ENCODE measurements at regions not wholly inside any gene's neighbourhood (a gene's known extent, or its start where the extent isn't known, plus 50 kb on each side); places are given as distances from the start of the nearest gene placed in this dataset.
"Not testable (repeated sequence)": the region's sequence is repeated elsewhere in the genome, so short reads cannot be mapped to it uniquely, and the experiment has no call there.

DNA sequence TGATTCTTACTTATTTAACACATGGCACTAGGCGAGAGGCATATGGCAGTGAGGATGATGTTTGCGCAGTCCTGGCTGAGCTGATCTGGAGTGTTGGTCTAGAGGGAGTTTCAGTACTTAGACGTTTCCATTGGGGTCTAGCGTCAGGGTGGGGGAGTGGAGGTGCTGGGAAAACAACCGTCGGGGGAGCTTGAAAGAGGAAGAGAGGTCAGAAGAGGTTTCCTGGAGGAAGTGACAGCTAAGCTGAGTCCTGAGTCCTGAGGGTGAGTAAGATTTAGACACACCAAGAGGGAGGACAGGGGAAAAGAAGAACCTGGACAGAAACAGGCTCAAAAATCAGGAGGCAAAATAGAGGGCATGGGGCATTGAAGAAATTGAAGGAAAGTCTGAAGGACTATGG is 81.4 kb downstream of the ALOX5AP start:
- DNase-seq (ENCODE audit: low read depth, low spot score): no peak

- DNase-seq (ENCODE audit: low read depth, low spot score): no peak
Observed at GRCh38 chr13:30818323-30818960, 83.1 kb downstream of the ALOX5AP start.

DNA sequence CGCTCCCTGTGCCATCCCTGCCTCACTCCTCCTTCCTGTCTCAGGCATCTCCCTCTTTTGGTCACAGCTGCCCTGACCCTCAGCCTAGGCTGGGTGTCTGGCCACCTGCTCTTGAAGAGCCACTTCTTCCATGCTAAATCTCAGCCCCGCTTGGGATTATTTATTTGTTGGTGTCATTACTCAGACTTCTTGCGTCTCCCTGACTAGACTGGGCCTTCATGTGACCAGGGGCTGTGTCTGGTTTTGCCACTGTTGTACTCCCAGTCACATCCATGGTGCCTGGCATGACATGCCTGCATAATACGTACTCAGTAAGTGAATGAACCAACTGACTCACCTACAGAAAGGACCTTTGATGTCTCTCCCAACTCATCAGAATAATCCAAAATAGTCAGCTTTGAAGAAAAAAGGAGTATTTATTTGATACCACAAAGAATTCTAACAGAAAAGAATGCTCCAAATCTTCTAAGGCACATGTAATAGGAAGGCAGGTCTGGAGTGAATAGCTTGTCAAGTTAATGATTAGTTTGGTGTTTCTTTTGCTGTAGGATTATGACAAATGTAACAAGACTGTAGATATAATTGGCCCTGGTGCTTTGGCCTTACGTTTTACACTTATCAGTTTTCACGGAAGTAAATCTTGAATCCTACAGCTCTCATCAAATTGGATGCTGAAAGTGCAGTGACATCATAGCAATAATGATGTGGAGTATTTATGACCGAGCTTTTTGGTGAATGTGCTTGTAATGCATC is 84.0 kb downstream of the ALOX5AP start:
- DNase-seq (ENCODE audit: low read depth, low spot score): no peak

GRCh38 chr13:30821421-30821820 is 84.7 kb upstream of the MEDAG start:
- DNase-seq (ENCODE audit: low read depth, low spot score): no peak

DNA sequence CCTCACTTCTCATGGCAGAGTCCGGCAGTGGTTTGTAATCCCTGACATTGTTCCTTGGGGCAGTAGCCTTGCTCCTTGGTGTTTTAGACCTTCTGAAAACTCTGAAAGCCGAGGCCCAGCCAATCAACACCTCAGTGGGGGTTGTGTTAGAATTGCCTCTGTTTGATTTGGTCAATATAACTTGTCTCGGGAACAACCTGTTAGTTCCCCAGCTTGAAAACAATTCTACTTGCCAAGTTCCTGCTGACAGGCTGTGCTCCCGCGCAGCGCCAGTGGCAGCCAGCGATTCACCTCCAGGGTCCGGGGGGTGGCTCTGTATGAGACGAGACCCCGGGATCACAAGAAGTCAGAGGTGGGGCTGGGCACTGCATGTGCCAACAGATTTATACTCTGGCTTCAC is 81.4 kb upstream of the MEDAG start:
- peak; percentile 69 for DNase-seq (ENCODE audit: low read depth, low spot score)

GRCh38 chr13:30826911-30827577 is 79.0 kb upstream of the MEDAG start:
- no peak for DNase-seq (ENCODE audit: low read depth, low spot score)

GRCh38 chr13:30827578-30827925 is 78.5 kb upstream of the MEDAG start:
- DNase-seq (ENCODE audit: low read depth, low spot score): no peak

- no peak for DNase-seq (ENCODE audit: low read depth, low spot score)
Observed at GRCh38 chr13:30829145-30829832, 76.8 kb upstream of the MEDAG start.

- no peak for DNase-seq (ENCODE audit: low read depth, low spot score)
Observed at GRCh38 chr13:30829833-30830637, 76.0 kb upstream of the MEDAG start.

- DNase-seq (ENCODE audit: low read depth, low spot score): no peak
Observed at GRCh38 chr13:30830638-30830965, 75.5 kb upstream of the MEDAG start.

DNA sequence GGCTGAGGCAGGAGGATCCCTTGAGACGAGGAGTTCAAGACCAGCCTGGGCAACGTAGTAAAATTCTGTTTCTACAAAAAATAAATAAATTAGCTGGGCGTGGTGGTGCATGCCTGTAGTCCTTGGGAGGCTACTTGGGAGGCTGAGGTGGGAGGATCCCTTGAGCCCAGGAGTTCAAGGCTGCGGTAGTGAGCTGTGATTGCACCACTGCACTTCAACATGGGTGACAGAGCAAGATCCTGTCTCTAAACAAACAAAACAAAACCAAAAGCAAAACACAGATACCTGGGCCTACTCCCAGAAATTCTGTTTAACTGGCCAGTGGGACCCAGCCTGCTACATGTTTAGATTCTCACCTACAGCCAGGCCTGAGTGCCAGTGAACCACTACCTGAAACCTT is 74.6 kb upstream of the MEDAG start:
- no peak for DNase-seq (ENCODE audit: low read depth, low spot score)

- DNase-seq (ENCODE audit: low read depth, low spot score): no peak
Observed at GRCh38 chr13:30832377-30832776, 73.7 kb upstream of the MEDAG start.

GRCh38 chr13:30832845-30833332 is 73.2 kb upstream of the MEDAG start:
- DNase-seq (ENCODE audit: low read depth, low spot score): peak; percentile 80

DNA sequence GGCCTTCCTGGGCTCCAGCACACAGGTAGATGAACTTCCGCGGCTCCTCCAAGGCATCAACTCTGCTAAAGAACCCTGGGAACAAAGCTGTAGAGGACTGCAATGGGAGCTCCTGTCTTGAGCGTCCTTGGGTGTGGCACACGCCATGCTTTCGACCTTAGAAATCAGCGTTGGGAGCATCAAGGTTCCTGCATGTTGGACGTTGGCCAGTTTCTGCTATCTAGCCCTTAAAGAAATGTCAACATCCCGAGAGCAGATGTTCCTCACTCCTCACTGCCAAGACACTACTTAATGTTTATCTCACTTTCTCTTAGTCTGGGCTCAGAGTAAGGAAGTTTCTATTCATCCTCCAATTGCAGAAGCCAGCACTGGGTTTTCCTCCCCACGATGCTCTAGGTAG is 70.6 kb upstream of the MEDAG start:
- DNase-seq (ENCODE audit: low read depth, low spot score): no peak

DNA sequence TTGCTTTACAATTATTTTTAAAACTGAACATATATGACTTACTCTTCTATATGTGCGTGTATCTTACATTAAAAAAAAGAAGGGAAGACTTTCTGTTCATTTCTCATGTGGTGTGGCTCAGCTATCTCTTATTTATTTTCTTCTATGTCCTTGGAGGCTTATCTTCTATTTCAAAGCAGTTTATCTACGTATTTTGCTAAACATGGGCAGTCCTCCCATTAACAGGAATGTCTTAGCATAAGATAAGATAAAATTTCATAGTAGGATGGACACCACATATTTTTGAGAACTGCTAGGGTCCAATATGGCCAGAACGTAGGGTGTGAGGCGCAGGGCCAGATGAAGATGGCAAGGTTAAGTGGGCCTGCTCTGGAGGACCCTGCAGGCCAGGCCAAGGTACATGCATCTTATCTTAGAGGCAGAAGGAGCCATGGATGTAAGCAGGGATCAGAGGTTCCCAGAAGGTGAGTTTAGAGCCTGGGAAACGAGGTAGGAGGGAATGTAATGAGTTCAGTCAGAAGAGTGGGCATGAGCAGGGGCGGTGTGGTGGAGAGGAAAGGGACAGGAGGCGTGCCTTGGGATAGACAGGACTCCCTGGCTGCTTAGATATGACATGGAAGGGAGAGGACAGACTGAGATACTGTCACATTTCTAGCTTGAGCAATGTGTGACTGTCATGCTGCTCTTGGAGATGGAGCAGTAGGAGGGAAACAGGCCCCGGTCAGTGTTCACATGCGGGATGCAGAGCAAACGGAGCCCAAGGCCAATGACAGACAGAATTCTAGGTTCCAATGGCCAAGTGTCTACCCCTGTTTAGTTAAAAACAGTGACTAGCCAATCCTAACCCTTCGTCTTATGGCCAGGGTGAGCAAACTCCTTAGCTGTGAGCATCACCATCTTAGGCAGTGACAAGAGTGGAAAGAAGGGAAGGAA is 68.6 kb upstream of the MEDAG start:
- DNase-seq (ENCODE audit: low read depth, low spot score): no peak

DNA sequence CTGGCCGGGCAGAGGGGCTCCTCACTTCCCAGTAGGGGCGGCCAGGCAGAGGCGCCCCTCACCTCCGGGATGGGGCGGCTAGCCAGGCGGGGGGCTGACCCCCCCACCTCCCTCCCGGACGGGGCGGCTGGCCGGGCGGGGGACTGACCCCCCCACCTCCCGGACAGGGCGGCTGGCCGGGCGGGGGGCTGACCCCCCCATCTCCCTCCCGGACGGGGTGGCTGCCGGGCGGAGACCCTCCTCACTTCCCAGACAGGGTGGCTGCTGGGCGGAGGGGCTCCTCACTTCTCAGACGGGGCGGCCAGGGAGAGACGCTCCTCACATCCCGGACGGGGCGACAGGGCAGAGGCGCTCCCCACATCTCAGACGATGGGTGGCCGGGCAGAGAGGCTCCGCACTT is 66.4 kb upstream of the MEDAG start:
- not testable (repeated sequence) for DNase-seq (ENCODE audit: low read depth, low spot score)

GRCh38 chr13:30840515-30840914 is 65.6 kb upstream of the MEDAG start:
- DNase-seq (ENCODE audit: low read depth, low spot score): no peak

- no peak for DNase-seq (ENCODE audit: low read depth, low spot score)
Observed at GRCh38 chr13:30841154-30841553, 64.9 kb upstream of the MEDAG start.

DNA sequence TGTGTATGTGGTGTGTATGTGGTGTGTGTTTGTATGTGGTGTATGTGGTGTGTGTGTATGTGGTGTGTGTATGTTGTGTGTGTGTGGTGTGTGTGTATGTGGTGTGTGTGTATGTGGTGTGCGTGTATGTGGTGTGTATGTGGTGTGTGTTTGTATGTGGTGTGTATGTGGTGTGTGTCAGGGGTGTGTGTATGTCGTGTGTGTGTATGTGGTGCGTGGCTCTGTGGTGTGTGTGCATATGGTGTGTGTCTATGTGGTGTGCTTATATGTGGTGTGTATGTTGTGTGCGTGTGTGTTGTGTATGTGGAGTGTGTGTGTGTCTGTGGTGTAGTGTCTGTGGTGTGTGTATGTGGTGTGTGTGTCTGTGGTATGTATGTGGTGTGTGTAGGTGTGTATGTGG is 62.5 kb upstream of the MEDAG start:
- no peak for DNase-seq (ENCODE audit: low read depth, low spot score)

- no peak for DNase-seq (ENCODE audit: low read depth, low spot score)
Observed at GRCh38 chr13:30844548-30845296, 61.3 kb upstream of the MEDAG start.
